ENCODE measurements at regions not wholly inside any gene's neighbourhood (a gene's known extent, or its start where the extent isn't known, plus 50 kb on each side); places are given as distances from the start of the nearest gene placed in this dataset.

- DNase-seq (ENCODE audit: low read depth in 3 of 3, low spot score in 1 of 3) = no peak
Observed at GRCh38 chr9:118281772-118282171, 577.6 kb downstream of the TLR4 start.

GRCh38 chr9:118283488-118283887, 579.3 kb downstream of the TLR4 start:
- DNase-seq (ENCODE audit: low read depth in 3 of 3, low spot score in 1 of 3) = no peak

- no peak for DNase-seq (ENCODE audit: low read depth in 3 of 3, low spot score in 1 of 3)
Observed at GRCh38 chr9:118290116-118290515, 585.9 kb downstream of the TLR4 start.

GRCh38 chr9:118295413-118295812, 591.2 kb downstream of the TLR4 start:
- DNase-seq (ENCODE audit: low read depth in 3 of 3, low spot score in 1 of 3) = no peak

GRCh38 chr9:118302721-118303120, 598.5 kb downstream of the TLR4 start:
- DNase-seq (ENCODE audit: low read depth in 3 of 3, low spot score in 1 of 3) = no peak

GRCh38 chr9:118303216-118303615, 599.0 kb downstream of the TLR4 start:
- DNase-seq (ENCODE audit: low read depth in 3 of 3, low spot score in 1 of 3) = no peak

- no peak for DNase-seq (ENCODE audit: low read depth in 3 of 3, low spot score in 1 of 3)
Observed at GRCh38 chr9:118305331-118305730, 601.1 kb downstream of the TLR4 start.

- DNase-seq (ENCODE audit: low read depth in 3 of 3, low spot score in 1 of 3) = no peak
Observed at GRCh38 chr9:118306801-118307200, 602.6 kb downstream of the TLR4 start.

GRCh38 chr9:118313965-118314364, 609.8 kb downstream of the TLR4 start:
- DNase-seq (ENCODE audit: low read depth in 3 of 3, low spot score in 1 of 3) = no peak

GRCh38 chr9:118316831-118317343, 612.7 kb downstream of the TLR4 start:
- no peak for DNase-seq (ENCODE audit: low read depth in 3 of 3, low spot score in 1 of 3)

- no peak for DNase-seq (ENCODE audit: low read depth in 3 of 3, low spot score in 1 of 3)
Observed at GRCh38 chr9:118318770-118319431, 614.7 kb downstream of the TLR4 start.

GRCh38 chr9:118321788-118322187, 617.6 kb downstream of the TLR4 start:
- DNase-seq (ENCODE audit: low read depth in 3 of 3, low spot score in 1 of 3) = no peak

- DNase-seq (ENCODE audit: low read depth in 3 of 3, low spot score in 1 of 3) = no peak
Observed at GRCh38 chr9:118324706-118325105, 620.5 kb downstream of the TLR4 start.

- no peak for DNase-seq (ENCODE audit: low read depth in 3 of 3, low spot score in 1 of 3)
Observed at GRCh38 chr9:118325757-118326156, 621.6 kb downstream of the TLR4 start.

- DNase-seq (ENCODE audit: low read depth in 3 of 3, low spot score in 1 of 3) = no peak
Observed at GRCh38 chr9:118326326-118326725, 622.1 kb downstream of the TLR4 start.

- DNase-seq (ENCODE audit: low read depth in 3 of 3, low spot score in 1 of 3) = no peak
Observed at GRCh38 chr9:118330191-118330986, 626.2 kb downstream of the TLR4 start.

GRCh38 chr9:118331622-118332045, 627.4 kb downstream of the TLR4 start:
- no peak for DNase-seq (ENCODE audit: low read depth in 3 of 3, low spot score in 1 of 3)

- DNase-seq (ENCODE audit: low read depth in 3 of 3, low spot score in 1 of 3) = no peak
Observed at GRCh38 chr9:118336250-118336942, 632.2 kb downstream of the TLR4 start.

- no peak for DNase-seq (ENCODE audit: low read depth in 3 of 3, low spot score in 1 of 3)
Observed at GRCh38 chr9:118336943-118337330, 632.7 kb downstream of the TLR4 start.

- DNase-seq (ENCODE audit: low read depth in 3 of 3, low spot score in 1 of 3) = no peak
Observed at GRCh38 chr9:118360036-118360435, 655.8 kb downstream of the TLR4 start.

GRCh38 chr9:118362123-118362522, 657.9 kb downstream of the TLR4 start:
- no peak for DNase-seq (ENCODE audit: low read depth in 3 of 3, low spot score in 1 of 3)

GRCh38 chr9:118362596-118362995, 658.4 kb downstream of the TLR4 start:
- DNase-seq (ENCODE audit: low read depth in 3 of 3, low spot score in 1 of 3) = no peak

Measured in stimulated activated CD4-positive, alpha-beta T cell treated with anti-CD3 and anti-CD28 coated beads, TNF-alpha, amount 100 ng/mL, for 1 hour (primary cell).